Stimulated activated naive CD4-positive, alpha-beta T cell (primary cell): ENCODE measurements at regions not wholly inside any gene's neighbourhood (a gene's known extent, or its start where the extent isn't known, plus 50 kb on each side); places are given as distances from the start of the nearest gene placed in this dataset.
"Not testable (repeated sequence)": the region's sequence is repeated elsewhere in the genome, so short reads cannot be mapped to it uniquely, and the experiment has no call there.

ENCODE experiments used
- DNase-seq, 6 experiments: peaks; one replicate each; lab custom pipeline; 2025; lab: John Stamatoyannopoulos, UW

- DNase-seq: no peak
Measured at GRCh38 chr3:140752499-140752898, 74.6 kb downstream of the TRIM42 start.

- DNase-seq: no peak
Measured at GRCh38 chr3:140753865-140754754, 76.2 kb downstream of the TRIM42 start.

GRCh38 chr3:140754936-140755335 is 77.1 kb downstream of the TRIM42 start:
- no peak for DNase-seq

- DNase-seq: no peak
Measured at GRCh38 chr3:140756240-140757016, 78.6 kb downstream of the TRIM42 start.

- DNase-seq: no peak
Measured at GRCh38 chr3:140758791-140759444, 81.1 kb downstream of the TRIM42 start.

GRCh38 chr3:140760324-140761075 is 82.6 kb downstream of the TRIM42 start:
- DNase-seq: no peak

- no peak for DNase-seq
Measured at GRCh38 chr3:140761076-140761639, 83.3 kb downstream of the TRIM42 start.

GRCh38 chr3:140762746-140763145 is 84.9 kb downstream of the TRIM42 start:
- no peak for DNase-seq

- DNase-seq: no peak
Measured at GRCh38 chr3:140763532-140763931, 85.7 kb downstream of the TRIM42 start.

- DNase-seq: no peak
Measured at GRCh38 chr3:140765246-140765645, 87.4 kb downstream of the TRIM42 start.

- no peak for DNase-seq
Measured at GRCh38 chr3:140766465-140766864, 88.6 kb downstream of the TRIM42 start.

- no peak for DNase-seq
Measured at GRCh38 chr3:140767566-140767965, 89.7 kb downstream of the TRIM42 start.

GRCh38 chr3:140768941-140769340 is 91.1 kb downstream of the TRIM42 start:
- DNase-seq: no peak

GRCh38 chr3:140769951-140770350 is 92.1 kb downstream of the TRIM42 start:
- DNase-seq: no peak

GRCh38 chr3:140770977-140771667 is 93.3 kb downstream of the TRIM42 start:
- DNase-seq: no peak

GRCh38 chr3:140777631-140778233 is 99.9 kb downstream of the TRIM42 start:
- no peak for DNase-seq

- no peak for DNase-seq
Measured at GRCh38 chr3:140791368-140791767, 113.5 kb downstream of the TRIM42 start.

- DNase-seq: no peak
Measured at GRCh38 chr3:140794507-140794906, 116.6 kb downstream of the TRIM42 start.

- DNase-seq: not testable (repeated sequence)
Measured at GRCh38 chr3:140802898-140803297, 125.0 kb downstream of the TRIM42 start.

GRCh38 chr3:140809316-140809715 is 131.5 kb downstream of the TRIM42 start:
- no peak for DNase-seq
